ENCODE measurements at regions not wholly inside any gene's neighbourhood (a gene's known extent, or its start where the extent isn't known, plus 50 kb on each side); places are given as distances from the start of the nearest gene placed in this dataset.

GRCh38 chr5:74279244-74279643 lies 361.3 kb downstream of the ENC1 start:
- intact Hi-C loops (cut with micrococcal nuclease): no loop called here
- Histone ChIP-seq H3K79me2 (ENCODE audit: insufficient read depth, low read length) (no peaks in the 10 kb centered on the region), H3K36me3 (ENCODE audit: control insufficient read depth in 1 of 2, insufficient read depth in 2 of 2, low read length in 2 of 2) (no peaks in the 10 kb centered on the region), H3K4me2 (ENCODE audit: low read length) (no peak overlapping the region), H3K4me1 (ENCODE audit: control insufficient read depth in 1 of 2, insufficient read depth in 2 of 2, low read length in 2 of 2) (no peaks in the 10 kb centered on the region), H2AFZ (ENCODE audit: low read depth, low read length, poor library complexity, severe bottlenecking) (no peak overlapping the region), H3K4me3 (replicated peaks in 1 of 2; ENCODE audit: low read depth in 1 of 2, low read length in 2 of 2) (no peak overlapping the region), H4K20me1 (ENCODE audit: insufficient read depth) (no peaks in the 10 kb centered on the region), H3K27me3 (ENCODE audit: insufficient read depth, low read length) (no peaks in the 10 kb centered on the region), H3K27ac (ENCODE audit: low read depth, low read length) (no peak overlapping the region), H3K9ac (ENCODE audit: low read length) (no peak overlapping the region), H3K9me2 (ENCODE audit: insufficient read depth) (no peaks in the 10 kb centered on the region), H3K9me3 (ENCODE audit: control insufficient read depth in 1 of 2, insufficient read depth in 1 of 2, low read depth in 1 of 2, low read length in 2 of 2) (no peaks in the 10 kb centered on the region)
- no peak for DNase-seq (ENCODE audit: low read depth, low spot score)
- no TSS peak for BruUV-seq (replicated peaks)
- ATAC-seq: no peak
- CTCF ChIA-PET: no interaction called here
- TF ChIP-seq ZNF274 (IDR thresholded peaks at IDR 0.05; ENCODE audit: low read depth, low read length) (no peak), RAD21 (IDR thresholded peaks at IDR 0.05; ENCODE audit: low read depth) (no peak), CEBPB (IDR thresholded peaks at IDR 0.05; ENCODE audit: low read depth) (no peak)
- POLR2A ChIA-PET: no interaction called here
- RAD21 ChIA-PET (ENCODE audit: low non-redundant PET in 1 of 2, low total read pairs in 2 of 2, uncharacterized antibody in 2 of 2, unreplicated experiment in 2 of 2): no interaction called here

GRCh38 chr5:74277418-74277817 lies 363.1 kb downstream of the ENC1 start:
- no peak overlapping the region for H3K27ac ChIP-seq (ENCODE audit: low read depth, low read length)
- BruUV-seq (replicated peaks): no TSS peak
- ATAC-seq (no peak), DNase-seq (ENCODE audit: low read depth, low spot score) (no peak)
- no peak overlapping the region for H2AFZ ChIP-seq (ENCODE audit: low read depth, low read length, poor library complexity, severe bottlenecking)
- RAD21 ChIA-PET (ENCODE audit: low non-redundant PET in 1 of 2, low total read pairs in 2 of 2, uncharacterized antibody in 2 of 2, unreplicated experiment in 2 of 2): no interaction called here
- no peaks in the 10 kb centered on the region for H3K36me3 ChIP-seq (ENCODE audit: control insufficient read depth in 1 of 2, insufficient read depth in 2 of 2, low read length in 2 of 2)
- no peaks in the 10 kb centered on the region for H3K9me3 ChIP-seq (ENCODE audit: control insufficient read depth in 1 of 2, insufficient read depth in 1 of 2, low read depth in 1 of 2, low read length in 2 of 2)
- H3K9ac ChIP-seq (ENCODE audit: low read length): no peak overlapping the region
- H3K4me1 ChIP-seq (ENCODE audit: control insufficient read depth in 1 of 2, insufficient read depth in 2 of 2, low read length in 2 of 2): no peaks in the 10 kb centered on the region
- H4K20me1 ChIP-seq (ENCODE audit: insufficient read depth): no peaks in the 10 kb centered on the region
- H3K27me3 ChIP-seq (ENCODE audit: insufficient read depth, low read length): no peaks in the 10 kb centered on the region
- no peak overlapping the region for H3K4me2 ChIP-seq (ENCODE audit: low read length)
- CTCF ChIA-PET: no interaction called here
- H3K79me2 ChIP-seq (ENCODE audit: insufficient read depth, low read length): no peaks in the 10 kb centered on the region
- no peak overlapping the region for H3K4me3 ChIP-seq (replicated peaks in 1 of 2; ENCODE audit: low read depth in 1 of 2, low read length in 2 of 2)
- H3K9me2 ChIP-seq (ENCODE audit: insufficient read depth): no peaks in the 10 kb centered on the region
- intact Hi-C loops (cut with micrococcal nuclease): no loop called here
- POLR2A ChIA-PET: no interaction called here
- TF ChIP-seq YY1 (IDR thresholded peaks at IDR 0.05; ENCODE audit: extremely low read depth, insufficient replicate concordance, low read depth, low read length): no peak
- TF ChIP-seq MAX (IDR thresholded peaks at IDR 0.05): no peak
- TF ChIP-seq REST (IDR thresholded peaks at IDR 0.05; ENCODE audit: low read depth): no peak
- TF ChIP-seq EZH2 (IDR thresholded peaks at IDR 0.05): no peak
- TF ChIP-seq RAD21 (IDR thresholded peaks at IDR 0.05; ENCODE audit: low read depth): no peak
- no peak for TF ChIP-seq ZNF274 (IDR thresholded peaks at IDR 0.05; ENCODE audit: low read depth, low read length)
- no peak for TF ChIP-seq SIN3A (IDR thresholded peaks at IDR 0.05; ENCODE audit: low read depth)
- TF ChIP-seq ZBTB33 (IDR thresholded peaks at IDR 0.05; ENCODE audit: extremely low read depth, insufficient replicate concordance, low read length): no peak
- TF ChIP-seq SRF (IDR thresholded peaks at IDR 0.05; ENCODE audit: low read depth): no peak
- no peak for TF ChIP-seq JUND (IDR thresholded peaks at IDR 0.05)
- no peak for TF ChIP-seq CTCF (IDR thresholded peaks at IDR 0.05 in 2 of 3, conservative IDR thresholded peaks at IDR 0.05 in 1 of 3; ENCODE audit: borderline replicate concordance in 1 of 3, insufficient read depth in 1 of 3, low read depth in 2 of 3, low read length in 2 of 3)
- TF ChIP-seq TCF7L2 (IDR thresholded peaks at IDR 0.05; ENCODE audit: borderline replicate concordance, extremely low read depth, insufficient read depth, insufficient read length): no peak
